ENCODE measurements at regions not wholly inside any gene's neighbourhood (a gene's known extent, or its start where the extent isn't known, plus 50 kb on each side); places are given as distances from the start of the nearest gene placed in this dataset.

GRCh38 chr10:71043858-71044257 lies 155.5 kb upstream of the PCBD1 start:
- TF ChIP-seq CTCF (IDR thresholded peaks at IDR 0.05) (no peak), POLR2AphosphoS5 (IDR thresholded peaks at IDR 0.05) (no peak), POLR2A (IDR thresholded peaks at IDR 0.05) (no peak)
